HEK293T (cell line): ENCODE measurements at regions not wholly inside any gene's neighbourhood (a gene's known extent, or its start where the extent isn't known, plus 50 kb on each side); places are given as distances from the start of the nearest gene placed in this dataset.

Experiments
- ARNT ChIP-seq: fragments of 450-650 bp; IDR thresholded peaks from 2 replicates; pipeline ENCODE4 v1.6.1; 2017; ENCODE audit warnings: mild to moderate bottlenecking
- CTBP1 ChIP-seq: fragments of 450-650 bp; IDR thresholded peaks from 2 replicates; pipeline ENCODE4 v1.6.1; 2016; ENCODE audit warnings: borderline replicate concordance
- FOXA1 ChIP-seq: fragments of 450-650 bp; IDR thresholded peaks from 2 replicates; pipeline ENCODE4 v1.6.1; 2016; ENCODE audit warnings: mild to moderate bottlenecking
- FOXK2 ChIP-seq: fragments of 450-650 bp; IDR thresholded peaks from 2 replicates; pipeline ENCODE4 v1.6.1; 2016; ENCODE audit warnings: mild to moderate bottlenecking
- FOXM1 ChIP-seq: fragments of 450-650 bp; IDR thresholded peaks from 2 replicates; pipeline ENCODE4 v1.6.1; 2017; ENCODE audit warnings: mild to moderate bottlenecking, borderline replicate concordance
- L3MBTL2 ChIP-seq: fragments of 450-650 bp; conservative IDR thresholded peaks from 2 replicates; pipeline ENCODE4 v1.6.1; 2016; ENCODE audit warnings: mild to moderate bottlenecking
- LEF1 ChIP-seq: fragments of 450-650 bp; IDR thresholded peaks from 2 replicates; pipeline ENCODE4 v1.6.1; 2017; ENCODE audit warnings: mild to moderate bottlenecking, borderline replicate concordance
- NFRKB ChIP-seq: fragments of 450-650 bp; IDR thresholded peaks from 2 replicates; pipeline ENCODE4 v1.6.1; 2016; ENCODE audit warnings: mild to moderate bottlenecking, moderate library complexity
- SP1 ChIP-seq: fragments of 450-650 bp; IDR thresholded peaks from 2 replicates; pipeline ENCODE4 v1.6.1; 2017
- SUZ12 ChIP-seq: fragments of 450-650 bp; IDR thresholded peaks from 2 replicates; pipeline ENCODE4 v1.6.1; 2016; ENCODE audit warnings: mild to moderate bottlenecking
- TARDBP ChIP-seq: fragments of 450-650 bp; IDR thresholded peaks from 2 replicates; pipeline ENCODE4 v1.6.1; 2016

DNA sequence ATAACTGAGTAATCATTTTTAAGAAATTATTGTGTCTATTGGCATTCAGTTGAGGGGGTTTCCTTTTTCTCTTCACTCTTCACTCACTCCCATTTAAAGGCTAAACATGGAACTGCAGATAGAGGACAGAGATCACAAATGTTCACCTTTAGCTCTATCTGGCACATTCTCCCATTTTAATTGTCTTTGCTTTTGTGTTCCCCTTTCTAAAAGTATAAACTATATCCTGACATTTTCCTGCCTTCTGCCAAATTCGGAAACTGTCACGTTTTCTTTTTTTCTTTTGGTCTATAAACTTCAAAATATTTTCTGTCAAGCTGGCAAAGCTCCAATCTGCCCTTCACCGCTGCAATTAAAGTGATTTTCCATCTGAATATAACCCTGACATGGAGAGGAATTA, 219.8 kb upstream of the CDKN3 start:
- TF ChIP-seq SP1 (no peak), SUZ12 (no peak), FOXA1 (no peak), ARNT (no peak), FOXM1 (no peak), NFRKB (no peak), L3MBTL2 (no peak), LEF1 (no peak), CTBP1 (no peak), TARDBP (no peak), FOXK2 (no peak)
